ENCODE measurements at regions not wholly inside any gene's neighbourhood (a gene's known extent, or its start where the extent isn't known, plus 50 kb on each side); places are given as distances from the start of the nearest gene placed in this dataset.
"Not testable (repeated sequence)": the region's sequence is repeated elsewhere in the genome, so short reads cannot be mapped to it uniquely, and the experiment has no call there.

- no peak for DNase-seq
Observed at GRCh38 chr1:213484333-213484732, 433.3 kb downstream of the RPS6KC1 start.

GRCh38 chr1:213484758-213485157 lies 433.7 kb downstream of the RPS6KC1 start:
- DNase-seq, result no peak

- no peak for DNase-seq
Observed at GRCh38 chr1:213486488-213486887, 435.4 kb downstream of the RPS6KC1 start.

GRCh38 chr1:213491468-213491867 lies 440.4 kb downstream of the RPS6KC1 start:
- DNase-seq, result no peak

GRCh38 chr1:213492161-213493041 lies 441.4 kb downstream of the RPS6KC1 start:
- no peak for DNase-seq

GRCh38 chr1:213499444-213499843 lies 448.4 kb downstream of the RPS6KC1 start:
- DNase-seq, result no peak

GRCh38 chr1:213507472-213508223 lies 456.6 kb downstream of the RPS6KC1 start:
- DNase-seq, result no peak

- no peak for DNase-seq
Observed at GRCh38 chr1:213511173-213511572, 460.1 kb downstream of the RPS6KC1 start.

GRCh38 chr1:213512316-213512715 lies 461.3 kb downstream of the RPS6KC1 start:
- DNase-seq, result no peak

- no peak for DNase-seq
Observed at GRCh38 chr1:213513006-213513405, 462.0 kb downstream of the RPS6KC1 start.

GRCh38 chr1:213514408-213515179 lies 463.6 kb downstream of the RPS6KC1 start:
- DNase-seq, result not testable (repeated sequence)

- DNase-seq, result no peak
Observed at GRCh38 chr1:213519098-213519497, 468.1 kb downstream of the RPS6KC1 start.

GRCh38 chr1:213521206-213521605 lies 466.6 kb upstream of the PROX1 start:
- DNase-seq, result no peak

GRCh38 chr1:213523781-213524398 lies 463.9 kb upstream of the PROX1 start:
- DNase-seq, result no peak

- no peak for DNase-seq
Observed at GRCh38 chr1:213526306-213526705, 461.5 kb upstream of the PROX1 start.

- DNase-seq, result no peak
Observed at GRCh38 chr1:213530611-213531320, 457.0 kb upstream of the PROX1 start.

- no peak for DNase-seq
Observed at GRCh38 chr1:213531369-213532310, 456.1 kb upstream of the PROX1 start.

GRCh38 chr1:213533125-213533524 lies 454.6 kb upstream of the PROX1 start:
- no peak for DNase-seq

- no peak for DNase-seq
Observed at GRCh38 chr1:213535679-213536078, 452.1 kb upstream of the PROX1 start.

- no peak for DNase-seq
Observed at GRCh38 chr1:213538251-213538650, 449.5 kb upstream of the PROX1 start.

- DNase-seq, result no peak
Observed at GRCh38 chr1:213539464-213539863, 448.3 kb upstream of the PROX1 start.

Measured in activated gamma-delta T cell treated with Interleukin-2 at 50 U/mL for 16 hours (primary cell).